Choroid plexus epithelial cell (primary cell): ENCODE measurements at regions not wholly inside any gene's neighbourhood (a gene's known extent, or its start where the extent isn't known, plus 50 kb on each side); places are given as distances from the start of the nearest gene placed in this dataset.

Experiments
- DNase-seq: peaks from one replicate; pipeline ENCODE4 v3.0.0-alpha.2; 2010; ENCODE audit warnings: low read depth
- H3K4me3 ChIP-seq: 2 replicates; pipeline ENCODE4 v1.5.1; 2011; ENCODE audit warnings: low read depth, mild to moderate bottlenecking, control low read depth, low read length, moderate library complexity
- TF ChIP-seq, protein P1 (sequence below): conservative IDR thresholded peaks from 2 replicates; pipeline ENCODE4 v1.5.1; 2011; ENCODE audit warnings: low read depth, mild to moderate bottlenecking, control low read depth, inconsistent platforms, low read length, moderate library complexity

DNA sequence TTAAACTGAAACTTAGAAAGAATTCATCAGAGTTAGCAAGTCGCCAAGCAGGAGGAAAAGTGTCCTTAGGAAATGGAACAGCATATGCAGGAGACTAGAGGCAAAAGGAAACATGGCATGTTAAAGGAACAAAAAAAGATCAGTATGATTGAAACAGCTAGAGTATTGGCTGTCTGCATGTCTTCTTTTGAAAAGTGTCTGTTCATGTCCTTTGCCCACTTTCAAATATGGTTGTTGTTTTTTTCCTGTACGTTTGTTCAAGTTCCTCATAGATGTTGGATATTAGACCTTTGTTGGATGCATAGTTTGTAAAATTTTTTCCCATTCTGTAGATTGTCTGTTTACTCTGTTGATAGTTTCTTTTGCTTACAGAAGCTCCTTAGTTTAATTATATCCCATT is 161.6 kb downstream of the NR4A2 start:
- TF ChIP-seq, protein P1, sequence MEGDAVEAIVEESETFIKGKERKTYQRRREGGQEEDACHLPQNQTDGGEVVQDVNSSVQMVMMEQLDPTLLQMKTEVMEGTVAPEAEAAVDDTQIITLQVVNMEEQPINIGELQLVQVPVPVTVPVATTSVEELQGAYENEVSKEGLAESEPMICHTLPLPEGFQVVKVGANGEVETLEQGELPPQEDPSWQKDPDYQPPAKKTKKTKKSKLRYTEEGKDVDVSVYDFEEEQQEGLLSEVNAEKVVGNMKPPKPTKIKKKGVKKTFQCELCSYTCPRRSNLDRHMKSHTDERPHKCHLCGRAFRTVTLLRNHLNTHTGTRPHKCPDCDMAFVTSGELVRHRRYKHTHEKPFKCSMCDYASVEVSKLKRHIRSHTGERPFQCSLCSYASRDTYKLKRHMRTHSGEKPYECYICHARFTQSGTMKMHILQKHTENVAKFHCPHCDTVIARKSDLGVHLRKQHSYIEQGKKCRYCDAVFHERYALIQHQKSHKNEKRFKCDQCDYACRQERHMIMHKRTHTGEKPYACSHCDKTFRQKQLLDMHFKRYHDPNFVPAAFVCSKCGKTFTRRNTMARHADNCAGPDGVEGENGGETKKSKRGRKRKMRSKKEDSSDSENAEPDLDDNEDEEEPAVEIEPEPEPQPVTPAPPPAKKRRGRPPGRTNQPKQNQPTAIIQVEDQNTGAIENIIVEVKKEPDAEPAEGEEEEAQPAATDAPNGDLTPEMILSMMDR, result no peak
- no peak overlapping the region for H3K4me3 ChIP-seq

GRCh38 chr2:156165742-156166141 is 166.8 kb downstream of the NR4A2 start:
- TF ChIP-seq, protein P1, result no peak
- no peak for DNase-seq

More for the DNA sequence above, 161.6 kb downstream of the NR4A2 start:
- no peak for DNase-seq

DNA sequence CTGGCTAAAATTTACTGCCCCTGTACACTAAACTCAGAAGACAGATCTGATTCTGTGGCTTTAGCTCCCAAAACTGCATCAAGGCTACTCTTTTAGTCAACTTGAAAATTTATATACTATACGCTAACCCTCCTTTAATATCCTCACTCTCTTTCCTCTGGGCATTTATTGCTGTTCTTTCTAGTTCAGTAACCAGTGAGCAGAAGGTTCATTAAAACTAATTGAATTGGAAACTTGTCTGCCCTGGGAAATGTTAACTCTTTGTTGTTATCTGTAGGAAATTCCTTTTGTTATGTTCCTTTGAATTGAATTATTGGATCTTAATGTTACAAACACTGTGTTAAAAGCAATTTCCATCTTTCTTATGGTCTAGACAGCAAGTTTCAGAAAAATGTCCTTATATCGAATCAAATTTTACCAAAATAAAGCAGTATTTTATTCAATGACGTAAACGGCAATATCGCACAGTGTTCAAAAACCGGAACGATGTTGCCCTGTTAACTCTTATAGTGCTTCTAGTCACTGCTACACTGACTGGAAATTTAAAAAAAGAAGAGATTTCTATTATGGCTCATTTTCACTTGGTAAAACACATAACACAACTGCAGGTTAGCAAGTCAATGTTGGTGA is 168.3 kb downstream of the NR4A2 start:
- H3K4me3 ChIP-seq, result no peak overlapping the region
- TF ChIP-seq, protein P1, result no peak
- no peak for DNase-seq

More at GRCh38 chr2:156165742-156166141, 166.8 kb downstream of the NR4A2 start:
- H3K4me3 ChIP-seq, result no peak overlapping the region

- H3K4me3 ChIP-seq, result no peak overlapping the region
- TF ChIP-seq, protein P1, result no peak
- DNase-seq, result no peak
These were observed 173.7 kb downstream of the NR4A2 start for GRCh38 chr2:156158808-156159207.

GRCh38 chr2:156157670-156158069 is 174.9 kb downstream of the NR4A2 start:
- DNase-seq, result no peak
- TF ChIP-seq, protein P1, result no peak
- H3K4me3 ChIP-seq, result no peak overlapping the region

DNA sequence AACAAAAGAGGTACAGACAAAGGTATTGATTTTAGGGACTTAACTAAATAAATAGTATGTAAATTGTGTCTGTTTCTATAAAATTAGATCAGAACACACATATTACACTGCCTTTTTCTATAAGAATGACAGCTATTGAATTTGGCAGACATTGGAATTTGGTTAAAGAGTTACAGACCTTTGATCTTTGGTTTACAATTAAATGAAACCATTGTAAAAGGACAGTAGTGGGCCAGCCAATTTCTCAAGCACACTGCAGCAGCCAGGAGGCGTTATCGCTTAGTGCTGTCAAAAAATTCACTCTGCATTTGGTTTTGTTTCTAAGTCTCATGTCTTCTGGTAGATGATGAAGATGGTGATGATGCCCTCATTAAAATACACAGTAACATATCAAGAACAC is 175.9 kb downstream of the NR4A2 start:
- H3K4me3 ChIP-seq, result no peak overlapping the region
- no peak for DNase-seq
- TF ChIP-seq, protein P1, result peak; percentile 16

DNA sequence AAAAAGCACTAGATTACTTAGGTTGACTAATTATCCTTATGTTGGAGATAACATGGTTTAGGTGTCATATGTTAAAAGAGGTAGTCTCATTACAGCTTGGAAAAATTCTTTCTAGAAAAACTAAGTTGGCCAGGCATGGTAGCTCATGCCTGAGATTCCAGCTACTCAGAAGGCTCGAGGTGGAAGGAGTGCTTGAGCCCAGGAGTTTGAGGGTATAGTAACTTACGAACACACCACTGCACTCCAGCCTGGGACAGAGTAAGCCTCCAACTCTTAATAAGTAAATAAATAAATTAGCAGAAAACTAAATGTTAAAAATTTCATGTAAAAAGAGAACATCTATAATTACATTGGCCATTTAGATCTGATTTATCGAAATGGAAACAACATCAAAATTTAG is 177.2 kb downstream of the NR4A2 start:
- TF ChIP-seq, protein P1, result no peak
- no peak for DNase-seq
- no peak overlapping the region for H3K4me3 ChIP-seq
